Progenitor cell of endocrine pancreas (in vitro differentiated cells): ENCODE measurements at regions not wholly inside any gene's neighbourhood (a gene's known extent, or its start where the extent isn't known, plus 50 kb on each side); places are given as distances from the start of the nearest gene placed in this dataset.
A peak's percentile ranks its signal among the peaks of the same experiment; 100 is the strongest.

Experiments
- DNase-seq: peaks from one replicate; pipeline ENCODE4 v3.0.0; 2021; ENCODE audit warnings: low spot score; ENCODE audit not compliant: unreplicated experiment
- H3K27ac Mint-ChIP-seq: 2 replicates; pipeline ENCODE4 v1.8.0; 2021; ENCODE audit warnings: mild to moderate bottlenecking, moderate library complexity, mixed read lengths
- H3K27me3 Mint-ChIP-seq: 2 replicates; pipeline ENCODE4 v1.8.0; 2021; ENCODE audit warnings: mixed read lengths
- H3K36me3 Mint-ChIP-seq: 2 replicates; pipeline ENCODE4 v1.8.0; 2022; ENCODE audit warnings: mixed read lengths; ENCODE audit not compliant: insufficient read depth
- H3K4me1 Mint-ChIP-seq: 2 replicates; pipeline ENCODE4 v1.8.0; 2021; ENCODE audit warnings: low read depth, mixed read lengths
- H3K4me3 Mint-ChIP-seq: 2 replicates; pipeline ENCODE4 v1.8.0; 2021; ENCODE audit warnings: low read depth, mild to moderate bottlenecking, moderate library complexity, mixed read lengths
- H3K9me3 Mint-ChIP-seq: 2 replicates; pipeline ENCODE4 v1.8.0; 2021; ENCODE audit warnings: low read depth, mixed read lengths
- CTCF ChIP-seq: fragments of 200-600 bp; sonication (generic); IDR thresholded peaks from one replicate; pipeline ENCODE4 v1.5.0; 2021; ENCODE audit warnings: antibody characterized with exemption, mild to moderate bottlenecking; ENCODE audit not compliant: unreplicated experiment

DNA sequence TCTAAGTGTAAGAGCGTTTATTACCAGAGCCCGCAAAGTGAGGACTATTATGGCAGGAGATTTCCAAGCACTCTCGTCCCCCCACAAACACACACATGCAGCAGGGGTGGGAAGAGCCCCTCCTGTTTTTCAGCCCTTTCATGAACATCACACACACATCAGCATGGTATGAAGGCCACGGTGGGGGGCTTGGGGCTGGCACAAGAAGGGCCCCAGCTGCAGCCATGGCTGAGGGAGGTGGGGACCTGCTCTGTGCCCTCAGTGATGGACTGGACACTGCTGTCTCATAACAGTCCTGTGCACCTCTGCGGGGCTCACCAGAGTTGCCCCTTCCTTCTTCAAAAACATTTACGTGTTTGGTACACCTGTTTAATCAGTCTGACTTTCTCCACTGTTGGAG is 650.7 kb downstream of the BRD1 start:
- no peak overlapping the region for H3K4me3 Mint-ChIP-seq
- DNase-seq, result no peak
- TF ChIP-seq CTCF, result no peak
- H3K4me1 Mint-ChIP-seq, result peaks cover 4% of the 10 kb centered on the region
- no peak overlapping the region for H3K27ac Mint-ChIP-seq
- no peaks in the 10 kb centered on the region for H3K9me3 Mint-ChIP-seq
- H3K27me3 Mint-ChIP-seq, result peaks cover 12% of the 10 kb centered on the region
- no peaks in the 10 kb centered on the region for H3K36me3 Mint-ChIP-seq

GRCh38 chr22:49170053-49170452 is 657.6 kb downstream of the BRD1 start:
- peak; percentile 16 for TF ChIP-seq CTCF
- Mint-ChIP-seq H3K4me1 (no peaks in the 10 kb centered on the region), H3K36me3 (no peaks in the 10 kb centered on the region), H3K27me3 (peaks cover 14% of the 10 kb centered on the region), H3K9me3 (peaks cover 8% of the 10 kb centered on the region), H3K4me3 (no peak overlapping the region), H3K27ac (no peak overlapping the region)
- no peak for DNase-seq

GRCh38 chr22:49169074-49169744 is 658.5 kb downstream of the BRD1 start:
- Mint-ChIP-seq H3K27ac (no peak overlapping the region), H3K9me3 (peaks cover 8% of the 10 kb centered on the region), H3K4me1 (no peaks in the 10 kb centered on the region), H3K27me3 (peaks cover 14% of the 10 kb centered on the region), H3K4me3 (no peak overlapping the region), H3K36me3 (no peaks in the 10 kb centered on the region)
- no peak for TF ChIP-seq CTCF
- DNase-seq, result no peak

DNA sequence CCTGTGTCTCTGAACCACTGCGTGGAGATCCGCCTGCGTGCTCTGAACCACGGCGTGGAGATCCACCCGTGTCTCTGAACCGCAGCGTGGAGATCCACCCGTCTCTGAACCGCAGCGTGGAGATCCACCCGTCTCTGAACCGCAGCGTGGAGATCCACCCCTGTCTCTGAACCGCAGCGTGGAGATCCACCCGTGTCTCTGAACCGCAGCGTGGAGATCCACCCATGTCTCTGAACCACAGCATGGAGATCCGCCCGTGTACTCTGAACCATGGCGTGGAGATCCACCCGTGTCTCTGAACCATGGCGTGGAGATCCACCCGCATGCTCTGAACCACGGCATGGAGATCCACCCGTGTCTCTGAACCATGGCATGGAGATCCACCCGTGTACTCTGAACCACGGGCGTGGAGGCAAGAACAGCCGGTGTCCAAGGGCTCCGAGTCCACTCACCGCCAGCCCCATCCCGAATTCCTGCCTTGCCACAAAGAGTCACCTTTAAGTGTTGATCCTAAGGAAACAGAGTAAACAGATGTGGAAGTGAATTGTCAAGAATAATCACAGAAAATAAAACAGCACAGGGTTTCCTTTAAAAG is 659.4 kb downstream of the BRD1 start:
- peaks cover 14% of the 10 kb centered on the region for H3K27me3 Mint-ChIP-seq
- H3K27ac Mint-ChIP-seq, result no peak overlapping the region
- H3K4me1 Mint-ChIP-seq, result no peaks in the 10 kb centered on the region
- no peak for DNase-seq
- TF ChIP-seq CTCF, result no peak
- peaks cover 8% of the 10 kb centered on the region for H3K9me3 Mint-ChIP-seq
- H3K4me3 Mint-ChIP-seq, result no peak overlapping the region
- no peaks in the 10 kb centered on the region for H3K36me3 Mint-ChIP-seq

GRCh38 chr22:49166746-49167145 is 660.9 kb downstream of the BRD1 start:
- no peak overlapping the region for H3K4me3 Mint-ChIP-seq
- H3K27me3 Mint-ChIP-seq, result peaks cover 13% of the 10 kb centered on the region
- no peak for TF ChIP-seq CTCF
- H3K4me1 Mint-ChIP-seq, result no peaks in the 10 kb centered on the region
- H3K36me3 Mint-ChIP-seq, result no peaks in the 10 kb centered on the region
- peaks cover 7% of the 10 kb centered on the region for H3K9me3 Mint-ChIP-seq
- no peak overlapping the region for H3K27ac Mint-ChIP-seq
- DNase-seq, result no peak
